Body of pancreas (tissue), 4 donors: ENCODE measurements at regions not wholly inside any gene's neighbourhood (a gene's known extent, or its start where the extent isn't known, plus 50 kb on each side); places are given as distances from the start of the nearest gene placed in this dataset.

Experiments
- CTCF ChIP-seq, 7 experiments: fragments of 450-650 bp in 4 of 7; fragments of 200-600 bp in 3 of 7; sonication (generic) in 3 of 7; IDR thresholded peaks; one replicate each; pipeline ENCODE4 v1.5.1; 2016 to 2019; ENCODE audit warnings: antibody characterized with exemption in 7 of 7
- POLR2A ChIP-seq, 3 donors: fragments of 450-650 bp; IDR thresholded peaks; one replicate each; pipeline ENCODE4 v1.6.1; 2016; ENCODE audit warnings: antibody characterized with exemption in 3 of 3, mild to moderate bottlenecking in 2 of 3

GRCh38 chr13:88103824-88104223 is 432.7 kb downstream of the SLITRK5 start:
- no peak for TF ChIP-seq CTCF (IDR thresholded peaks at IDR 0.05)
- TF ChIP-seq POLR2A (IDR thresholded peaks at IDR 0.05), result no peak
